ENCODE measurements at regions not wholly inside any gene's neighbourhood (a gene's known extent, or its start where the extent isn't known, plus 50 kb on each side); places are given as distances from the start of the nearest gene placed in this dataset.

DNA sequence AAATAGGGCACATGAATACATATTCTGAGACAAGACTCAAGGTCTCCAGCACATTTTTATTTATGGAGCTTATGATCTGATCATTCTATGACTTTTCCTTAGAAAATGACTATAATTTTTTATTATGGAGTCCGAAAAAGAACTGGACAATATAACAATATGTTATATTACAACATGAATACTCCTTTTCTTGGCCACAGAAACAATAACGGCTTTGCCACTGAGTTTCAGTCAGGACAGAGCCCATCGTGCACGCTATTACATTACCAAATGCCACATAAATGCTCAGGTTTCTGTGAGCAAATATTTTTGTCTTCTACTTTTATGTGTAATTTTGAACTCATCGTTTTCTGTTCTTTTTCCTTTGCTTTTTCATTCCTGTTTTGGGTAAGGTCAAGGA is 509.2 kb upstream of the ZEB2 start:
- Histone ChIP-seq H3K9me3 (ENCODE audit: control insufficient read depth in 1 of 2, insufficient read depth in 1 of 2, low read length in 2 of 2) (no peaks in the 10 kb centered on the region), H3K36me3 (ENCODE audit: insufficient read depth, low read length) (no peaks in the 10 kb centered on the region), H3K4me3 (ENCODE audit: low read length) (no peak overlapping the region), H3K27ac (ENCODE audit: low read depth in 1 of 2, low read length in 2 of 2) (no peak overlapping the region), H3K27me3 (ENCODE audit: control insufficient read depth in 1 of 2, insufficient read depth in 2 of 2, low read length in 2 of 2) (no peaks in the 10 kb centered on the region), H3K4me1 (ENCODE audit: insufficient read depth, low read length) (no peaks in the 10 kb centered on the region)
- ATAC-seq (ENCODE audit: poor library complexity) (no peak), DNase-seq (no peak)
- no peaks in the 10 kb centered on the region for H3K36me3 Mint-ChIP-seq (ENCODE audit: low read depth)
- ChIA-PET CTCF (no interaction called here), POLR2A (no interaction called here)
- H3K4me1 Mint-ChIP-seq (ENCODE audit: low read depth), result no peaks in the 10 kb centered on the region
- TF ChIP-seq, protein P1, sequence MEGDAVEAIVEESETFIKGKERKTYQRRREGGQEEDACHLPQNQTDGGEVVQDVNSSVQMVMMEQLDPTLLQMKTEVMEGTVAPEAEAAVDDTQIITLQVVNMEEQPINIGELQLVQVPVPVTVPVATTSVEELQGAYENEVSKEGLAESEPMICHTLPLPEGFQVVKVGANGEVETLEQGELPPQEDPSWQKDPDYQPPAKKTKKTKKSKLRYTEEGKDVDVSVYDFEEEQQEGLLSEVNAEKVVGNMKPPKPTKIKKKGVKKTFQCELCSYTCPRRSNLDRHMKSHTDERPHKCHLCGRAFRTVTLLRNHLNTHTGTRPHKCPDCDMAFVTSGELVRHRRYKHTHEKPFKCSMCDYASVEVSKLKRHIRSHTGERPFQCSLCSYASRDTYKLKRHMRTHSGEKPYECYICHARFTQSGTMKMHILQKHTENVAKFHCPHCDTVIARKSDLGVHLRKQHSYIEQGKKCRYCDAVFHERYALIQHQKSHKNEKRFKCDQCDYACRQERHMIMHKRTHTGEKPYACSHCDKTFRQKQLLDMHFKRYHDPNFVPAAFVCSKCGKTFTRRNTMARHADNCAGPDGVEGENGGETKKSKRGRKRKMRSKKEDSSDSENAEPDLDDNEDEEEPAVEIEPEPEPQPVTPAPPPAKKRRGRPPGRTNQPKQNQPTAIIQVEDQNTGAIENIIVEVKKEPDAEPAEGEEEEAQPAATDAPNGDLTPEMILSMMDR (IDR thresholded peaks at IDR 0.05), result no peak
- intact Hi-C loops (cut with DNase I, micrococcal nuclease), result no loop called here
- H3K27me3 Mint-ChIP-seq, result no peaks in the 10 kb centered on the region
- H3K9me3 Mint-ChIP-seq, result no peaks in the 10 kb centered on the region
- H3K4me3 Mint-ChIP-seq, result no peak overlapping the region
- no peak overlapping the region for H3K27ac Mint-ChIP-seq

DNA sequence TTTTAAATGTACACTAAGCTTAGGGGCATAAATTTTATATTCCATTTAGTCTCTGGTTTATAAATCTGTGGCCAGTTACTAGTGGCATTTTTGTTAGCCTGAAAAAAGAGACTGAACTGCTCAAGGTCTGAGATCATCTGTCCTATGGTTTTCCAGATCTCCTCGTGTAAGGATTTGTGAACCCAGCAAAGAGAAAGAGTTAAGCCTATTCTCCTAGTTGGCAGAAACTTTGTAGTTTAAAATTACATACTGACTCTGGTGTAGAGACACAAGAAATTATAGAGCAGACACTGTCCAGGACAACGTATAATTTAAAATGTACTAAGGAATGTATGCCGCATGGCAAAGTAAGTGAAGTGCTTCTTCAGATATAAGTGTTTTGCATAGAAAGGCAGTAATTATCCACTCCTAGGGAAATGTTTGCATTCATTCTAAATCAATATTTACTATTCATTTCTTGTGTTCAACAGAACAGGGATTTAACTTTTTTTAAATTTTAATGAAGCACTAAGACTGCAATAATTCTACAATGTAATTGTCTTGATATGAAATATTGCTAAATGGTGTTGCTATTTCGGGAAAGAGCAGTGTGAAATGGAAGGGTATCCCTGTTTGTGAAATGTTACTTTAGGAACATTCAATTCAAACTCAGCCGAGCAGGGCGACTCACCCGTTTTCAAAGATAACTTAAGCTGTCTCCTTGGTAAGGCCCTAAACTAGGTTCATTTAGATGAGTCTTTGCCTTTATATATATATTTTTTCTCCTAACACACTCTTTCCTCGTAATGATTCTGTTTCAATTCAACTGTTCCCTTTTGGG is 508.4 kb upstream of the ZEB2 start:
- intact Hi-C loops (cut with DNase I, micrococcal nuclease), result no loop called here
- no peak for DNase-seq
- ChIA-PET POLR2A (no interaction called here), CTCF (no interaction called here)
- no peak overlapping the region for H3K4me3 ChIP-seq (ENCODE audit: low read length)
- H3K9me3 Mint-ChIP-seq, result no peaks in the 10 kb centered on the region
- TF ChIP-seq, protein P1 (IDR thresholded peaks at IDR 0.05), result no peak
- H3K27me3 ChIP-seq (ENCODE audit: control insufficient read depth in 1 of 2, insufficient read depth in 2 of 2, low read length in 2 of 2), result no peaks in the 10 kb centered on the region
- no peaks in the 10 kb centered on the region for H3K9me3 ChIP-seq (ENCODE audit: control insufficient read depth in 1 of 2, insufficient read depth in 1 of 2, low read length in 2 of 2)
- no peaks in the 10 kb centered on the region for H3K4me1 ChIP-seq (ENCODE audit: insufficient read depth, low read length)
- H3K4me3 Mint-ChIP-seq, result no peak overlapping the region
- H3K36me3 ChIP-seq (ENCODE audit: insufficient read depth, low read length), result no peaks in the 10 kb centered on the region
- no peaks in the 10 kb centered on the region for H3K36me3 Mint-ChIP-seq (ENCODE audit: low read depth)
- no peaks in the 10 kb centered on the region for H3K4me1 Mint-ChIP-seq (ENCODE audit: low read depth)
- no peaks in the 10 kb centered on the region for H3K27me3 Mint-ChIP-seq
- no peak overlapping the region for H3K27ac ChIP-seq (ENCODE audit: low read depth in 1 of 2, low read length in 2 of 2)
- H3K27ac Mint-ChIP-seq, result no peak overlapping the region
- ATAC-seq (ENCODE audit: poor library complexity), result no peak

DNA sequence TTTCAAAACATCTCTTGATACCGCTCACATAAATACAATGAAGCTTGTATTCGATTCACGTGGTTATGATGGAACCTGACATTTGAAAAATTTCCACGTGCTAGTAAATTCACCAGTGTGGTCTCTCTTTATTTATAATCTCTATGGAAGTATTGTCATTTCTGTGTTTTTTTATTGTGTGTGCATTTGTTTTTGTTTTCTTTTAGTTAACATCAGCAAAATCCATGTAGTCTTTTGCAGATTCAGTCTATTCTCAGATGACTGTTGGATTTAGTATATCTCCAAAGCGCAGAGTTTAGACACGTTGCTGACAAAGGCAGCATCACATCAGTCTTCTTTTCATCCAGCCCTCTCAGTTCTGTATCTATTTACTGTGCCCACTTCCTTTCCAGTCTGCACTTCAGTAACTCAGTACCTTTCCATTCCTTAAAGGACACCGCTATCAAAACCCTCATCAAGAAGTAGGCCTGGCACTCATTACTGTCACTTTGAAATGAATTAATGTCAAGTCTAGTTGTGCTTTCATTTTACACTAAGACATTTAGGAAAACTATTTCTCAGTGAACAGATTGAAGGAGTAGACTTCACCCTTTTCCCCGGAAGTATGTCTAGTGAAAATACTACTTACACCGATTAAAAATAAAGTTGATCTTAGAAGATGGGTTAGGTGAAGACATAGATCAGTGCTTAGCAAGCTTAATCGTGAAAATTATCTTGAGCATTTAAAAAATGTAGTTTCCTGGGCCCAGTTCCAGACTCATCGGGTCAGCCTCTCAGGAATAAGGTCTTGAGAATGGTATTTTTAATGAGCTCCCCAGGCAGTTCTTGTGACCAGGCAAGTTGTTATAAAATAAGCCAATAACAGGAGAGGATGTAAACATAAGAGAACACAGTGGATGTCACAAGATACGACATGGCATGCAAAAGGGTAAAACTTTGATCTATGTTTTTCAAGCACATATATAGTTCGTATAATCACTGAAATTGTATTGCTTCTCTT is 506.8 kb upstream of the ZEB2 start:
- TF ChIP-seq, protein P1 (IDR thresholded peaks at IDR 0.05), result no peak
- no peaks in the 10 kb centered on the region for H3K27me3 ChIP-seq (ENCODE audit: control insufficient read depth in 1 of 2, insufficient read depth in 2 of 2, low read length in 2 of 2)
- no peaks in the 10 kb centered on the region for H3K4me1 Mint-ChIP-seq (ENCODE audit: low read depth)
- ATAC-seq (ENCODE audit: poor library complexity), result no peak
- no peaks in the 10 kb centered on the region for H3K9me3 Mint-ChIP-seq
- ChIA-PET CTCF (no interaction called here), POLR2A (no interaction called here)
- no peak overlapping the region for H3K27ac ChIP-seq (ENCODE audit: low read depth in 1 of 2, low read length in 2 of 2)
- DNase-seq, result no peak
- no peak overlapping the region for H3K27ac Mint-ChIP-seq
- no peak overlapping the region for H3K4me3 Mint-ChIP-seq
- H3K4me3 ChIP-seq (ENCODE audit: low read length), result no peak overlapping the region
- H3K4me1 ChIP-seq (ENCODE audit: insufficient read depth, low read length), result no peaks in the 10 kb centered on the region
- intact Hi-C loops (cut with DNase I, micrococcal nuclease), result no loop called here
- no peaks in the 10 kb centered on the region for H3K9me3 ChIP-seq (ENCODE audit: control insufficient read depth in 1 of 2, insufficient read depth in 1 of 2, low read length in 2 of 2)
- no peaks in the 10 kb centered on the region for H3K27me3 Mint-ChIP-seq
- H3K36me3 Mint-ChIP-seq (ENCODE audit: low read depth), result no peaks in the 10 kb centered on the region
- no peaks in the 10 kb centered on the region for H3K36me3 ChIP-seq (ENCODE audit: insufficient read depth, low read length)
